Endothelial cell (in vitro differentiated cells): ENCODE measurements at regions not wholly inside any gene's neighbourhood (a gene's known extent, or its start where the extent isn't known, plus 50 kb on each side); places are given as distances from the start of the nearest gene placed in this dataset.

Experiments
- DNase-seq: peaks from one replicate; pipeline ENCODE4 v3.0.0; 2021; ENCODE audit warnings: low spot score
- H3K27ac Mint-ChIP-seq: one replicate; pipeline ENCODE4 v1.8.0; 2021; ENCODE audit warnings: mixed read lengths, inconsistent platforms; ENCODE audit not compliant: unreplicated experiment
- H3K27me3 Mint-ChIP-seq: one replicate; pipeline ENCODE4 v1.8.0; 2021; ENCODE audit warnings: mild to moderate bottlenecking, moderate library complexity, mixed read lengths, inconsistent platforms; ENCODE audit not compliant: unreplicated experiment
- H3K36me3 Mint-ChIP-seq: one replicate; pipeline ENCODE4 v1.8.0; 2021; ENCODE audit warnings: mild to moderate bottlenecking, low read depth, mixed read lengths, inconsistent platforms; ENCODE audit not compliant: unreplicated experiment
- H3K4me1 Mint-ChIP-seq: one replicate; pipeline ENCODE4 v1.8.0; 2021; ENCODE audit warnings: mild to moderate bottlenecking, mixed read lengths, inconsistent platforms; ENCODE audit not compliant: unreplicated experiment
- H3K4me3 Mint-ChIP-seq: one replicate; pipeline ENCODE4 v1.8.0; 2021; ENCODE audit warnings: mild to moderate bottlenecking, mixed read lengths, inconsistent platforms; ENCODE audit not compliant: unreplicated experiment
- H3K9me3 Mint-ChIP-seq: one replicate; pipeline ENCODE4 v1.8.0; 2021; ENCODE audit warnings: mixed read lengths, inconsistent platforms; ENCODE audit not compliant: unreplicated experiment
- TF ChIP-seq, protein P1 (sequence below): fragments of 200-600 bp; sonication (generic); IDR thresholded peaks from one replicate; pipeline ENCODE4 v1.5.0; 2021; ENCODE audit warnings: antibody characterized with exemption; ENCODE audit not compliant: unreplicated experiment

DNA sequence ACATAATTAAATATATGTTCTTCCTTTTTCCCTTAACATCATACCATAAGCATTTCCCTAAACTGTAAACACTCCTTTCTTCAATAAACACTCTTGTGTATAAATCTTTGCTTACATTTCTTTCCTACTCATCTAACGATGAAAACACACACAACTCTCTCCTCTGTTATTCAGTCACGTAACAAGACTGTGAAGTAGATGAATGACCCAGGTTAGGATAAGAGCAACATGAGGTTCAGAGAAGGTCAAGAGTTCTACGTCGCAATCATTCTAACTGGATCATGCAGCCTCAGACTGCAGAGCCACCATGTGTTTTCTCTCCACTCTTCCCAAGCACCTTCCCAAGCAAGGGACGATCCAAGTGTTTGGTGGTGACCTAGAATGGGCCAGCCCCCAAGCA, 70.5 kb upstream of the SPTLC1 start:
- no peak overlapping the region for H3K27ac Mint-ChIP-seq
- no peaks in the 10 kb centered on the region for H3K9me3 Mint-ChIP-seq
- H3K4me1 Mint-ChIP-seq, result no peaks in the 10 kb centered on the region
- H3K27me3 Mint-ChIP-seq, result peaks cover 7% of the 10 kb centered on the region
- DNase-seq, result no peak
- TF ChIP-seq, protein P1, sequence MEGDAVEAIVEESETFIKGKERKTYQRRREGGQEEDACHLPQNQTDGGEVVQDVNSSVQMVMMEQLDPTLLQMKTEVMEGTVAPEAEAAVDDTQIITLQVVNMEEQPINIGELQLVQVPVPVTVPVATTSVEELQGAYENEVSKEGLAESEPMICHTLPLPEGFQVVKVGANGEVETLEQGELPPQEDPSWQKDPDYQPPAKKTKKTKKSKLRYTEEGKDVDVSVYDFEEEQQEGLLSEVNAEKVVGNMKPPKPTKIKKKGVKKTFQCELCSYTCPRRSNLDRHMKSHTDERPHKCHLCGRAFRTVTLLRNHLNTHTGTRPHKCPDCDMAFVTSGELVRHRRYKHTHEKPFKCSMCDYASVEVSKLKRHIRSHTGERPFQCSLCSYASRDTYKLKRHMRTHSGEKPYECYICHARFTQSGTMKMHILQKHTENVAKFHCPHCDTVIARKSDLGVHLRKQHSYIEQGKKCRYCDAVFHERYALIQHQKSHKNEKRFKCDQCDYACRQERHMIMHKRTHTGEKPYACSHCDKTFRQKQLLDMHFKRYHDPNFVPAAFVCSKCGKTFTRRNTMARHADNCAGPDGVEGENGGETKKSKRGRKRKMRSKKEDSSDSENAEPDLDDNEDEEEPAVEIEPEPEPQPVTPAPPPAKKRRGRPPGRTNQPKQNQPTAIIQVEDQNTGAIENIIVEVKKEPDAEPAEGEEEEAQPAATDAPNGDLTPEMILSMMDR, result no peak
- peaks cover 13% of the 10 kb centered on the region for H3K36me3 Mint-ChIP-seq
- H3K4me3 Mint-ChIP-seq, result no peak overlapping the region

DNA sequence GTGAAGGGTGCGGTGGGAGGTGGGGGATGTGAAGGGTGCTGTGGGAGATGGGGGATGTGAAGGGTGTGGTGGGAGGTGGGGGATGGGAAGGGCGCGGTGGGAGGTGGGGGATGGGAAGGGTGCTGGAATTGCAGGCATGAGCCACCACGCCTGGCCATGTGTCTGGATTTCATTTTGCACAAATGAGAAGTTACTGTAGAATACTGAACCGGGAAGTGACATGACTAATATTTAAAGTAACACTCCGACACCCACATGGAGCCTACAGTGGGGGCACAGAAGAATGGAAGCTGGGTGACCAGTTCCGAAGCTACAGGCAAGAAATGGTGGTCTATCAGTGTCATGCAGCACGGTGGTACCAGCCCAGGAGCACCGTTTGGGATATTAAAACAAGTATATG, 69.9 kb upstream of the SPTLC1 start:
- TF ChIP-seq, protein P1, result no peak
- no peak overlapping the region for H3K4me3 Mint-ChIP-seq
- H3K4me1 Mint-ChIP-seq, result no peaks in the 10 kb centered on the region
- no peak for DNase-seq
- H3K36me3 Mint-ChIP-seq, result peaks cover 13% of the 10 kb centered on the region
- peaks cover 7% of the 10 kb centered on the region for H3K27me3 Mint-ChIP-seq
- H3K27ac Mint-ChIP-seq, result no peak overlapping the region
- no peaks in the 10 kb centered on the region for H3K9me3 Mint-ChIP-seq

DNA sequence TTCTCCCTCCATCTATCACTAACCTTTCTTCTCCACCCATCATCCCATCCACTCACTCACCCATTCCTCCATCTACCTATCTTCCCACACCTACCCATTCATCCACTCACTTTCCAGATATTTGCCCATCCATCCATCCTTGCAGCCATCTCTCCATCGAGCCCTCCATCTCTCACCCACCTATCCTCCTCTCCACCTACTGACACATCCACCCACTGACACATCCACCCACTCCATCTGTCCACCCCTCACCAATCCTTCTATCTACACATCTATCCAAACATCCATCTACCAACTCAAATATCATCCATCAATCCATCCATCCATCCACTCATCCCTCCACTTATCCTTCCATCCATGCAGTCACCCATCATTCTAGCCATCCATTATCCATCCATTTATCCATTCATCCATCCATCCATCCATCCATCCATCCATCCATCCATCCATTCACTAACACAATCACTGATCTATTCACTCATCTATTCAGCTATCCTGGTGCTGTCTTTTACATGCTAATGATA, 68.9 kb upstream of the SPTLC1 start:
- no peaks in the 10 kb centered on the region for H3K9me3 Mint-ChIP-seq
- H3K27ac Mint-ChIP-seq, result no peak overlapping the region

DNA sequence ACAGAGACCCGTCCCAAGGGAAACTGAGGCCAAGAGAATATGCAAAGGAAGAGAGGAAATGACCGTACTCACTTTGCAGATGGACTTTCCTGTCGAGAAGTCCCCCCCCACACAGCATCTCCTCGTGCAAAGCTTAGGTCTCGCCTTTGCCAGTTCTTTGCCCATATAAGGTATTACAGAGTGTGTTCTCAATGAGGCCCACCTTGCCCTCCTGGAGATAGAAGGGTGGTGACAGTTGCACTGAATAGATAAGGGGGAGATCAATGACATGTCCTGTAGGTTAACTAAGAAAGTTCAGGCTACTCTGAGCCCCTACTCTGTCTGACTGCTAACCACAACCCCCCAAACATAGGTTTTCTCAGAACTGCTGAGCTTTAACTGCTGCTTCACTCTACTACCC, 68.2 kb upstream of the SPTLC1 start:
- H3K27me3 Mint-ChIP-seq, result peaks cover 9% of the 10 kb centered on the region
- H3K36me3 Mint-ChIP-seq, result peaks cover 13% of the 10 kb centered on the region
- TF ChIP-seq, protein P1, result no peak
- no peak overlapping the region for H3K4me3 Mint-ChIP-seq
- no peaks in the 10 kb centered on the region for H3K9me3 Mint-ChIP-seq
- no peaks in the 10 kb centered on the region for H3K4me1 Mint-ChIP-seq
- no peak for DNase-seq
- no peak overlapping the region for H3K27ac Mint-ChIP-seq

More for the DNA sequence above, 68.9 kb upstream of the SPTLC1 start:
- no peak for DNase-seq
- no peaks in the 10 kb centered on the region for H3K4me1 Mint-ChIP-seq
- TF ChIP-seq, protein P1, result no peak
- H3K36me3 Mint-ChIP-seq, result peaks cover 13% of the 10 kb centered on the region
- H3K27me3 Mint-ChIP-seq, result peaks cover 7% of the 10 kb centered on the region
- H3K4me3 Mint-ChIP-seq, result no peak overlapping the region

DNA sequence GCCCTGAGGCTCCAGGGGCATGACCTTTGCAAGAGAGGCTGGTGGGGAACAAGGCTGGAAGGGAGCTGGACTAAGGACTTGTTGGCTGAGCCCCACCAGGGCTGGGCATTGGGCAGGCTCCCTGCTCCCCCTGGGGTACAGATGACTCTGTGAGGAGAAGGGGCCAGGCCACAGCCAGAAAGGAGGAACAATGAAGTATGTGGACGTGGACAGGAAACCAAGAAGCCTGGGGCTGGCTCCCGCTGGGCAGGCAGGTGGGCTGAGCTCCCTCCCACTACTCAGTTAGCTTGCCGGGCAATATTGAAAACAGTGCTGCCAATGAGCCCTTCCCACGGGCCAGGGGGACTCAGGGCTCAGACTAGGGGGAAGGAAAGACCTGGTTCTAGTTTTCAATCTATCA, 66.1 kb upstream of the SPTLC1 start:
- H3K27ac Mint-ChIP-seq, result no peak overlapping the region
- TF ChIP-seq, protein P1, result no peak
- no peaks in the 10 kb centered on the region for H3K4me1 Mint-ChIP-seq
- no peaks in the 10 kb centered on the region for H3K9me3 Mint-ChIP-seq
- no peak overlapping the region for H3K4me3 Mint-ChIP-seq
- no peak for DNase-seq
- peaks cover 7% of the 10 kb centered on the region for H3K27me3 Mint-ChIP-seq
- peaks cover 13% of the 10 kb centered on the region for H3K36me3 Mint-ChIP-seq
